CD4-positive, alpha-beta memory T cell (primary cell): ENCODE measurements at regions not wholly inside any gene's neighbourhood (a gene's known extent, or its start where the extent isn't known, plus 50 kb on each side); places are given as distances from the start of the nearest gene placed in this dataset.

Experiments used
- CTCF ChIA-PET: fragments of 350-600 bp; sonication (Branson Sonifier 250); formaldehyde crosslinking; loops from one replicate; lab custom pipeline; 2021; ENCODE audit warnings: inconsistent platforms; ENCODE audit not compliant: partially characterized antibody; lab: Charles Lee
- POLR2A ChIA-PET: fragments of 350-600 bp; sonication (Branson Sonifier 250); formaldehyde crosslinking; loops from one replicate; lab custom pipeline; 2021; ENCODE audit not compliant: partially characterized antibody; lab: Charles Lee
- DNase-seq, 5 donors: peaks; one replicate each; pipeline versions ENCODE4 v3.0.0 to v3.0.0-alpha.2; 2020 to 2022; ENCODE audit warnings: mixed read lengths in 1 of 5
- H3K27ac ChIP-seq: one replicate; pipeline ENCODE4 v1.7.0; 2013; ENCODE audit warnings: low read depth, low read length
- H3K27me3 ChIP-seq: 2 replicates; pipeline ENCODE4 v1.7.0; 2013; ENCODE audit warnings: mild to moderate bottlenecking, low read length, moderate library complexity; ENCODE audit not compliant: insufficient read depth
- H3K36me3 ChIP-seq: 2 replicates; pipeline ENCODE4 v1.7.0; 2013; ENCODE audit warnings: mild to moderate bottlenecking, low read length, moderate library complexity; ENCODE audit not compliant: insufficient read depth
- H3K4me1 ChIP-seq: 2 replicates; pipeline ENCODE4 v1.7.0; 2013; ENCODE audit warnings: mild to moderate bottlenecking, low read length, moderate library complexity; ENCODE audit not compliant: insufficient read depth
- H3K4me3 ChIP-seq, 2 donors: one replicate each; pipeline ENCODE4 v1.7.0; 2013; ENCODE audit warnings: low read length in 2 of 2, mild to moderate bottlenecking in 1 of 2
- H3K9me3 ChIP-seq, 2 donors: one replicate each; pipeline ENCODE4 v1.7.0; 2013; ENCODE audit warnings: low read length in 2 of 2, control low read depth in 1 of 2; ENCODE audit not compliant: control insufficient read depth in 1 of 2
- H3K27ac Mint-ChIP-seq, 7 donors: one replicate each; pipeline ENCODE4 v1.8.0; 2020 to 2021; ENCODE audit warnings: mixed read lengths in 7 of 7, mild to moderate bottlenecking in 6 of 7, inconsistent platforms in 3 of 7, moderate library complexity in 3 of 7
- H3K27me3 Mint-ChIP-seq, 2 donors: one replicate each; pipeline ENCODE4 v1.8.0; 2020 to 2021; ENCODE audit warnings: mixed read lengths in 2 of 2
- H3K36me3 Mint-ChIP-seq, 2 donors: one replicate each; pipeline ENCODE4 v1.8.0; 2020 to 2021; ENCODE audit warnings: mixed read lengths in 2 of 2, inconsistent platforms in 1 of 2, mild to moderate bottlenecking in 1 of 2
- H3K4me1 Mint-ChIP-seq, 4 donors: one replicate each; pipeline ENCODE4 v1.8.0; 2020 to 2021; ENCODE audit warnings: mixed read lengths in 4 of 4, mild to moderate bottlenecking in 1 of 4
- H3K4me3 Mint-ChIP-seq, 8 donors: one replicate each; pipeline ENCODE4 v1.8.0; 2020 to 2021; ENCODE audit warnings: mixed read lengths in 8 of 8, mild to moderate bottlenecking in 7 of 8, moderate library complexity in 6 of 8, inconsistent platforms in 3 of 8
- H3K9me3 Mint-ChIP-seq, 8 donors: one replicate each; pipeline ENCODE4 v1.8.0; 2020 to 2021; ENCODE audit warnings: mixed read lengths in 8 of 8, mild to moderate bottlenecking in 5 of 8, inconsistent platforms in 3 of 8, moderate library complexity in 1 of 8
- intact Hi-C: fragments of 100-400 bp; cut with micrococcal nuclease; formaldehyde crosslinking; loops from one replicate; pipeline ENCODE4 v1.15.1; 2023

GRCh38 chr2:66890166-66890742 is 455.3 kb downstream of the MEIS1 start:
- no peak for DNase-seq
- intact Hi-C loops: no loop called here
- H3K9me3 ChIP-seq: no peaks in the 10 kb centered on the region
- no peaks in the 10 kb centered on the region for H3K4me1 Mint-ChIP-seq
- H3K4me3 Mint-ChIP-seq: no peak overlapping the region
- no peaks in the 10 kb centered on the region for H3K27me3 ChIP-seq
- H3K36me3 Mint-ChIP-seq: no peaks in the 10 kb centered on the region
- H3K4me3 ChIP-seq: no peak overlapping the region
- ChIA-PET POLR2A (no interaction called here), CTCF (no interaction called here)
- H3K27me3 Mint-ChIP-seq: no peaks in the 10 kb centered on the region
- no peak overlapping the region for H3K27ac ChIP-seq
- peaks cover 0 to 8% (median 4%) of the 10 kb centered on the region in 8 donors for H3K9me3 Mint-ChIP-seq
- H3K36me3 ChIP-seq: no peaks in the 10 kb centered on the region
- H3K27ac Mint-ChIP-seq: no peak overlapping the region
- no peaks in the 10 kb centered on the region for H3K4me1 ChIP-seq

GRCh38 chr2:66895206-66895605 is 460.3 kb downstream of the MEIS1 start:
- Mint-ChIP-seq H3K4me1 (no peaks in the 10 kb centered on the region), H3K27ac (no peak overlapping the region), H3K4me3 (no peak overlapping the region), H3K36me3 (no peaks in the 10 kb centered on the region), H3K9me3 (peaks cover 0 to 6% (median 1%) of the 10 kb centered on the region in 8 donors), H3K27me3 (no peaks in the 10 kb centered on the region)
- H3K27ac ChIP-seq: no peak overlapping the region
- intact Hi-C loops: no loop called here
- no peaks in the 10 kb centered on the region for H3K36me3 ChIP-seq
- CTCF ChIA-PET: no interaction called here
- H3K9me3 ChIP-seq: no peaks in the 10 kb centered on the region
- no peak overlapping the region for H3K4me3 ChIP-seq
- POLR2A ChIA-PET: no interaction called here
- no peaks in the 10 kb centered on the region for H3K4me1 ChIP-seq
- DNase-seq: no peak
- no peaks in the 10 kb centered on the region for H3K27me3 ChIP-seq

- intact Hi-C loops: no loop called here
- H3K27me3 ChIP-seq: no peaks in the 10 kb centered on the region
- Mint-ChIP-seq H3K27me3 (no peaks in the 10 kb centered on the region), H3K27ac (no peak overlapping the region), H3K9me3 (peaks cover 0 to 6% (median 1%) of the 10 kb centered on the region in 8 donors), H3K4me1 (no peaks in the 10 kb centered on the region), H3K4me3 (no peak overlapping the region), H3K36me3 (no peaks in the 10 kb centered on the region)
- no peak for DNase-seq
- H3K27ac ChIP-seq: no peak overlapping the region
- ChIA-PET CTCF (no interaction called here), POLR2A (no interaction called here)
- H3K9me3 ChIP-seq: no peaks in the 10 kb centered on the region
- H3K4me1 ChIP-seq: no peaks in the 10 kb centered on the region
- H3K36me3 ChIP-seq: no peaks in the 10 kb centered on the region
- H3K4me3 ChIP-seq: no peak overlapping the region
Measured at GRCh38 chr2:66896131-66896530, 461.2 kb downstream of the MEIS1 start.

GRCh38 chr2:66897181-66897580 is 462.3 kb downstream of the MEIS1 start:
- Histone ChIP-seq H3K27me3 (no peaks in the 10 kb centered on the region), H3K36me3 (no peaks in the 10 kb centered on the region), H3K4me1 (no peaks in the 10 kb centered on the region), H3K4me3 (no peak overlapping the region), H3K9me3 (no peaks in the 10 kb centered on the region), H3K27ac (no peak overlapping the region)
- Mint-ChIP-seq H3K27ac (no peak overlapping the region), H3K36me3 (no peaks in the 10 kb centered on the region), H3K27me3 (no peaks in the 10 kb centered on the region), H3K4me1 (no peaks in the 10 kb centered on the region), H3K9me3 (peaks cover 0 to 6% (median 2%) of the 10 kb centered on the region in 8 donors), H3K4me3 (no peak overlapping the region)
- CTCF ChIA-PET: no interaction called here
- intact Hi-C loops: no loop called here
- no peak for DNase-seq
- POLR2A ChIA-PET: no interaction called here

- Mint-ChIP-seq H3K36me3 (no peaks in the 10 kb centered on the region), H3K4me1 (no peaks in the 10 kb centered on the region), H3K4me3 (no peak overlapping the region), H3K27ac (no peak overlapping the region), H3K9me3 (peaks cover 0 to 6% (median 2%) of the 10 kb centered on the region in 8 donors), H3K27me3 (no peaks in the 10 kb centered on the region)
- CTCF ChIA-PET: no interaction called here
- no peak overlapping the region for H3K4me3 ChIP-seq
- POLR2A ChIA-PET: no interaction called here
- H3K27ac ChIP-seq: no peak overlapping the region
- no peak for DNase-seq
- no peaks in the 10 kb centered on the region for H3K4me1 ChIP-seq
- intact Hi-C loops: no loop called here
- no peaks in the 10 kb centered on the region for H3K27me3 ChIP-seq
- no peaks in the 10 kb centered on the region for H3K9me3 ChIP-seq
- no peaks in the 10 kb centered on the region for H3K36me3 ChIP-seq
Measured at GRCh38 chr2:66897691-66898150, 462.8 kb downstream of the MEIS1 start.

- H3K4me3 ChIP-seq: no peak overlapping the region
- no peaks in the 10 kb centered on the region for H3K4me1 ChIP-seq
- intact Hi-C loops: no loop called here
- Mint-ChIP-seq H3K4me1 (no peaks in the 10 kb centered on the region), H3K27ac (no peak overlapping the region), H3K4me3 (no peak overlapping the region), H3K36me3 (no peaks in the 10 kb centered on the region), H3K9me3 (peaks cover 0 to 6% (median 4%) of the 10 kb centered on the region in 8 donors), H3K27me3 (no peaks in the 10 kb centered on the region)
- ChIA-PET POLR2A (no interaction called here), CTCF (no interaction called here)
- H3K9me3 ChIP-seq: no peaks in the 10 kb centered on the region
- H3K27ac ChIP-seq: no peak overlapping the region
- no peak for DNase-seq
- H3K27me3 ChIP-seq: no peaks in the 10 kb centered on the region
- no peaks in the 10 kb centered on the region for H3K36me3 ChIP-seq
Measured at GRCh38 chr2:66899109-66899508, 464.2 kb downstream of the MEIS1 start.

GRCh38 chr2:66899648-66900047 is 464.7 kb downstream of the MEIS1 start:
- Mint-ChIP-seq H3K27me3 (no peaks in the 10 kb centered on the region), H3K4me1 (no peaks in the 10 kb centered on the region), H3K9me3 (peaks cover 0 to 6% (median 4%) of the 10 kb centered on the region in 8 donors), H3K36me3 (no peaks in the 10 kb centered on the region), H3K27ac (no peak overlapping the region), H3K4me3 (no peak overlapping the region)
- no peak for DNase-seq
- Histone ChIP-seq H3K27ac (no peak overlapping the region), H3K4me3 (no peak overlapping the region), H3K36me3 (no peaks in the 10 kb centered on the region), H3K4me1 (no peaks in the 10 kb centered on the region), H3K27me3 (no peaks in the 10 kb centered on the region), H3K9me3 (no peaks in the 10 kb centered on the region)
- CTCF ChIA-PET: no interaction called here
- intact Hi-C loops: no loop called here
- POLR2A ChIA-PET: no interaction called here

- Histone ChIP-seq H3K4me1 (no peaks in the 10 kb centered on the region), H3K9me3 (no peaks in the 10 kb centered on the region), H3K27me3 (no peaks in the 10 kb centered on the region), H3K4me3 (no peak overlapping the region), H3K27ac (no peak overlapping the region), H3K36me3 (no peaks in the 10 kb centered on the region)
- POLR2A ChIA-PET: no interaction called here
- DNase-seq: no peak
- intact Hi-C loops: no loop called here
- no peaks in the 10 kb centered on the region for H3K4me1 Mint-ChIP-seq
- no peak overlapping the region for H3K27ac Mint-ChIP-seq
- H3K27me3 Mint-ChIP-seq: no peaks in the 10 kb centered on the region
- H3K36me3 Mint-ChIP-seq: no peaks in the 10 kb centered on the region
- peaks cover 0 to 6% (median 4%) of the 10 kb centered on the region in 8 donors for H3K9me3 Mint-ChIP-seq
- CTCF ChIA-PET: no interaction called here
- H3K4me3 Mint-ChIP-seq: no peak overlapping the region
Measured at GRCh38 chr2:66901344-66901743, 466.4 kb downstream of the MEIS1 start.
